ENCODE measurements at regions not wholly inside any gene's neighbourhood (a gene's known extent, or its start where the extent isn't known, plus 50 kb on each side); places are given as distances from the start of the nearest gene placed in this dataset.
"Not testable (repeated sequence)": the region's sequence is repeated elsewhere in the genome, so short reads cannot be mapped to it uniquely, and the experiment has no call there.

- H3K4me1 Mint-ChIP-seq (ENCODE audit: low read depth): peaks cover 30% of the 10 kb centered on the region
- H3K27me3 Mint-ChIP-seq (ENCODE audit: low read depth): no peaks in the 10 kb centered on the region
- TF ChIP-seq CTCF (IDR thresholded peaks at IDR 0.05): no peak
- no peak for DNase-seq (ENCODE audit: low spot score)
- H3K4me3 Mint-ChIP-seq (ENCODE audit: unreplicated experiment): no peak overlapping the region
- H3K27ac Mint-ChIP-seq (ENCODE audit: unreplicated experiment): no peak overlapping the region
- H3K36me3 Mint-ChIP-seq (ENCODE audit: low read depth): no peaks in the 10 kb centered on the region
- H3K9me3 Mint-ChIP-seq (ENCODE audit: low read depth): no peaks in the 10 kb centered on the region
Observed at GRCh38 chr9:87406543-87407166, 91.0 kb upstream of the DAPK1 start.

- H3K4me3 Mint-ChIP-seq (ENCODE audit: unreplicated experiment); H3K27ac Mint-ChIP-seq (ENCODE audit: unreplicated experiment); H3K27me3 Mint-ChIP-seq (ENCODE audit: low read depth); H3K36me3 Mint-ChIP-seq (ENCODE audit: low read depth); H3K9me3 Mint-ChIP-seq (ENCODE audit: low read depth); DNase-seq (ENCODE audit: low spot score): not testable (repeated sequence)
- H3K4me1 Mint-ChIP-seq (ENCODE audit: low read depth): peaks cover 21% of the 10 kb centered on the region
Observed at GRCh38 chr9:87410047-87411005, 87.3 kb upstream of the DAPK1 start.

- TF ChIP-seq CTCF (IDR thresholded peaks at IDR 0.05): no peak
- peaks cover 8% of the 10 kb centered on the region for H3K9me3 Mint-ChIP-seq (ENCODE audit: low read depth)
- H3K4me1 Mint-ChIP-seq (ENCODE audit: low read depth): peaks cover under 1% of the 10 kb centered on the region
- no peak overlapping the region for H3K27ac Mint-ChIP-seq (ENCODE audit: unreplicated experiment)
- H3K27me3 Mint-ChIP-seq (ENCODE audit: low read depth): no peaks in the 10 kb centered on the region
- no peak overlapping the region for H3K4me3 Mint-ChIP-seq (ENCODE audit: unreplicated experiment)
- peaks cover 3% of the 10 kb centered on the region for H3K36me3 Mint-ChIP-seq (ENCODE audit: low read depth)
- no peak for DNase-seq (ENCODE audit: low spot score)
Observed at GRCh38 chr9:87420884-87421283, 76.8 kb upstream of the DAPK1 start.

- TF ChIP-seq CTCF (IDR thresholded peaks at IDR 0.05): no peak
- Mint-ChIP-seq H3K36me3 (ENCODE audit: low read depth) (peaks cover 3% of the 10 kb centered on the region), H3K4me1 (ENCODE audit: low read depth) (no peaks in the 10 kb centered on the region), H3K27ac (ENCODE audit: unreplicated experiment) (no peak overlapping the region), H3K9me3 (ENCODE audit: low read depth) (peaks cover 8% of the 10 kb centered on the region), H3K4me3 (ENCODE audit: unreplicated experiment) (no peak overlapping the region), H3K27me3 (ENCODE audit: low read depth) (no peaks in the 10 kb centered on the region)
- DNase-seq (ENCODE audit: low spot score): no peak
Observed at GRCh38 chr9:87421734-87422133, 75.9 kb upstream of the DAPK1 start.

- H3K4me3 Mint-ChIP-seq (ENCODE audit: unreplicated experiment): no peak overlapping the region
- H3K27me3 Mint-ChIP-seq (ENCODE audit: low read depth): no peaks in the 10 kb centered on the region
- H3K27ac Mint-ChIP-seq (ENCODE audit: unreplicated experiment): no peak overlapping the region
- no peaks in the 10 kb centered on the region for H3K4me1 Mint-ChIP-seq (ENCODE audit: low read depth)
- peak; percentile 34 for TF ChIP-seq CTCF (IDR thresholded peaks at IDR 0.05)
- peaks cover 3% of the 10 kb centered on the region for H3K36me3 Mint-ChIP-seq (ENCODE audit: low read depth)
- H3K9me3 Mint-ChIP-seq (ENCODE audit: low read depth): peaks cover 8% of the 10 kb centered on the region
- DNase-seq (ENCODE audit: low spot score): no peak
Observed at GRCh38 chr9:87422999-87423398, 74.7 kb upstream of the DAPK1 start.

GRCh38 chr9:87423885-87424284, 73.8 kb upstream of the DAPK1 start:
- not testable (repeated sequence) for DNase-seq (ENCODE audit: low spot score); H3K4me1 Mint-ChIP-seq (ENCODE audit: low read depth); H3K27me3 Mint-ChIP-seq (ENCODE audit: low read depth); H3K4me3 Mint-ChIP-seq (ENCODE audit: unreplicated experiment); H3K36me3 Mint-ChIP-seq (ENCODE audit: low read depth); H3K27ac Mint-ChIP-seq (ENCODE audit: unreplicated experiment); H3K9me3 Mint-ChIP-seq (ENCODE audit: low read depth)

Data from chondrocyte (in vitro differentiated cells).